Amniotic stem cell (primary cell): ENCODE measurements at regions not wholly inside any gene's neighbourhood (a gene's known extent, or its start where the extent isn't known, plus 50 kb on each side); places are given as distances from the start of the nearest gene placed in this dataset.

Experiments
- DNase-seq: peaks from one replicate; lab custom pipeline; 2025; lab: John Stamatoyannopoulos, UW

GRCh38 chr17:79539944-79540705, 70.7 kb downstream of the RBFOX3 start:
- no peak for DNase-seq

- no peak for DNase-seq
Observed at GRCh38 chr17:79538291-79538690, 72.6 kb downstream of the RBFOX3 start.

- no peak for DNase-seq
Observed at GRCh38 chr17:79537686-79538085, 73.2 kb downstream of the RBFOX3 start.

GRCh38 chr17:79537061-79537460, 73.8 kb downstream of the RBFOX3 start:
- no peak for DNase-seq

- no peak for DNase-seq
Observed at GRCh38 chr17:79536212-79536840, 74.5 kb downstream of the RBFOX3 start.

GRCh38 chr17:79535728-79536025, 75.2 kb downstream of the RBFOX3 start:
- DNase-seq = no peak

GRCh38 chr17:79534851-79535727, 75.8 kb downstream of the RBFOX3 start:
- DNase-seq = no peak

- DNase-seq = no peak
Observed at GRCh38 chr17:79534111-79534510, 76.7 kb downstream of the RBFOX3 start.

- DNase-seq = no peak
Observed at GRCh38 chr17:79533116-79533515, 77.7 kb downstream of the RBFOX3 start.

GRCh38 chr17:79532107-79532790, 78.6 kb downstream of the RBFOX3 start:
- DNase-seq = no peak

GRCh38 chr17:79531191-79532095, 79.4 kb downstream of the RBFOX3 start:
- no peak for DNase-seq

- DNase-seq = no peak
Observed at GRCh38 chr17:79530361-79531105, 80.3 kb downstream of the RBFOX3 start.

- no peak for DNase-seq
Observed at GRCh38 chr17:79529661-79530081, 81.2 kb downstream of the RBFOX3 start.

- DNase-seq = no peak
Observed at GRCh38 chr17:79528592-79529125, 82.2 kb downstream of the RBFOX3 start.

- no peak for DNase-seq
Observed at GRCh38 chr17:79527306-79527705, 83.5 kb downstream of the RBFOX3 start.

GRCh38 chr17:79525793-79526677, 84.8 kb downstream of the RBFOX3 start:
- DNase-seq = no peak

- no peak for DNase-seq
Observed at GRCh38 chr17:79524213-79525187, 86.4 kb downstream of the RBFOX3 start.

- DNase-seq = no peak
Observed at GRCh38 chr17:79522414-79522813, 88.4 kb downstream of the RBFOX3 start.
